IMR-90 (cell line): ENCODE measurements at regions not wholly inside any gene's neighbourhood (a gene's known extent, or its start where the extent isn't known, plus 50 kb on each side); places are given as distances from the start of the nearest gene placed in this dataset.

ENCODE experiments used
- ATAC-seq: fragments of 200-7000 bp; cut with Tn5 transposase; 2 replicates; pipeline ENCODE4 v1.9.1; 2020; ENCODE audit warnings: low read depth, mild to moderate bottlenecking, moderate library complexity
- BruUV-seq: library from RNA; stranded (reverse); fragments of 400-500 nt; replicated peaks from 2 replicates; lab custom pipeline; 2021; lab: Mats Ljungman, UMichigan
- CTCF ChIA-PET: fragments of 300-600 bp; formaldehyde crosslinking; extraction: SDS; loops from one replicate; lab custom pipeline; 2021; ENCODE audit warnings: antibody characterized with exemption; lab: Yijun Ruan, JAX
- POLR2A ChIA-PET: fragments of 300-600 bp; sonication (Branson Sonifier 250); formaldehyde crosslinking; loops from one replicate; lab custom pipeline; 2022; ENCODE audit warnings: antibody characterized with exemption; ENCODE audit not compliant: unreplicated experiment; lab: Charles Lee
- DNase-seq: peaks from one replicate; pipeline ENCODE4 v3.0.0; 2013
- H2AFZ ChIP-seq: replicated peaks from 2 replicates; pipeline ENCODE3; 2013; ENCODE audit warnings: low read length, mild to moderate bottlenecking; ENCODE audit not compliant: poor library complexity
- H2AK5ac ChIP-seq: 2 replicates; pipeline ENCODE4 v1.6.1; 2013; ENCODE audit warnings: low read depth, low read length, inconsistent platforms
- H2AK9ac ChIP-seq: replicated peaks from 2 replicates; pipeline ENCODE3; 2013; ENCODE audit warnings: mild to moderate bottlenecking, low read depth, low read length, moderate library complexity; ENCODE audit not compliant: poor library complexity
- H2BK120ac ChIP-seq: 2 replicates; pipeline ENCODE4 v1.6.1; 2013; ENCODE audit warnings: low read depth, low read length, inconsistent platforms
- H2BK15ac ChIP-seq: 3 replicates; pipeline ENCODE4 v1.6.1; 2013; ENCODE audit warnings: low read depth, low read length, inconsistent platforms
- H2BK20ac ChIP-seq: 2 replicates; pipeline ENCODE4 v1.6.1; 2013; ENCODE audit warnings: low read depth, mild to moderate bottlenecking, inconsistent platforms, low read length, moderate library complexity
- H2BK5ac ChIP-seq: 2 replicates; pipeline ENCODE4 v1.6.1; 2013; ENCODE audit warnings: mild to moderate bottlenecking, low read depth, low read length, inconsistent platforms; ENCODE audit not compliant: poor library complexity, severe bottlenecking
- H3K14ac ChIP-seq: replicated peaks from 2 replicates; pipeline ENCODE4 v1.6.1; 2013; ENCODE audit warnings: low read depth, low read length, inconsistent platforms
- H3K18ac ChIP-seq: 2 replicates; pipeline ENCODE4 v1.6.1; 2013; ENCODE audit warnings: low read depth, low read length, control low read depth
- H3K23ac ChIP-seq: 2 replicates; pipeline ENCODE4 v1.6.1; 2013; ENCODE audit warnings: low read depth, low read length, inconsistent platforms
- H3K27ac ChIP-seq: 2 replicates; pipeline ENCODE4 v1.5.1; 2013; ENCODE audit warnings: mild to moderate bottlenecking, control low read depth, low read length; ENCODE audit not compliant: insufficient read depth
- H3K27me3 ChIP-seq: 2 replicates; pipeline ENCODE4 v1.6.1; 2013; ENCODE audit warnings: low read length; ENCODE audit not compliant: control insufficient read depth, insufficient read depth
- H3K36me3 ChIP-seq: 2 replicates; pipeline ENCODE4 v1.6.1; 2013; ENCODE audit warnings: low read length, mixed read lengths; ENCODE audit not compliant: control insufficient read depth, insufficient read depth
- H3K4ac ChIP-seq: 2 replicates; pipeline ENCODE4 v1.6.1; 2013; ENCODE audit warnings: low read depth, low read length, inconsistent platforms
- H3K4me1 ChIP-seq: 2 replicates; pipeline ENCODE4 v1.6.1; 2013; ENCODE audit warnings: low read length, mixed read lengths; ENCODE audit not compliant: control insufficient read depth, insufficient read depth
- H3K4me2 ChIP-seq: 2 replicates; pipeline ENCODE4 v1.6.1; 2013; ENCODE audit warnings: low read depth, mild to moderate bottlenecking, control low read depth, low read length, moderate library complexity
- H3K4me3 ChIP-seq: 2 replicates; pipeline ENCODE4 v1.5.1; 2013; ENCODE audit warnings: low read depth, mild to moderate bottlenecking, control low read depth, low read length, moderate library complexity; ENCODE audit not compliant: insufficient read depth
- H3K56ac ChIP-seq: 2 replicates; pipeline ENCODE4 v1.6.1; 2013; ENCODE audit warnings: low read length, inconsistent platforms; ENCODE audit not compliant: insufficient read depth; ENCODE audit errors: extremely low read depth
- H3K79me1 ChIP-seq, 2 experiments: 2 replicates each; pipeline ENCODE4 v1.6.1; 2013; ENCODE audit warnings: low read length in 2 of 2, inconsistent platforms in 1 of 2, low read depth in 1 of 2
- H3K9ac ChIP-seq: 2 replicates; pipeline ENCODE4 v1.6.1; 2013; ENCODE audit warnings: low read depth, low read length, control low read depth
- H3K9me1 ChIP-seq: 2 replicates; pipeline ENCODE4 v1.6.1; 2013; ENCODE audit warnings: low read length, inconsistent platforms; ENCODE audit not compliant: insufficient read depth
- H3K9me3 ChIP-seq: 2 replicates; pipeline ENCODE4 v1.6.1; 2013; ENCODE audit warnings: low read length; ENCODE audit not compliant: control insufficient read depth, insufficient read depth
- H4K20me1 ChIP-seq: 2 replicates; pipeline ENCODE4 v1.6.1; 2013; ENCODE audit warnings: low read length, inconsistent platforms; ENCODE audit not compliant: insufficient read depth
- H4K5ac ChIP-seq: 2 replicates; pipeline ENCODE4 v1.6.1; 2013; ENCODE audit warnings: mild to moderate bottlenecking, low read depth, low read length, control low read depth
- H4K8ac ChIP-seq, 2 experiments: 2 replicates each; pipeline ENCODE4 v1.6.1; 2013; ENCODE audit warnings: low read depth in 2 of 2, low read length in 2 of 2, control low read depth in 1 of 2, inconsistent platforms in 1 of 2
- H4K91ac ChIP-seq: 2 replicates; pipeline ENCODE4 v1.6.1; 2013; ENCODE audit warnings: low read depth, low read length, inconsistent platforms; ENCODE audit not compliant: insufficient read depth
- WGBS, 2 experiments: methylation state at CpG; one replicate each; pipeline versions ENCODE4 v1.1.5 to v1.1.7; 2013; ENCODE audit warnings: missing lambda C conversion rate in 2 of 2; ENCODE audit not compliant: insufficient read length in 1 of 2; ENCODE audit errors: extremely low coverage in 2 of 2; 5-methylcytosine and 5-hydroxymethylcytosine counted together
- dilution Hi-C: fragments of 300-500 bp; cut with HindIII; formaldehyde crosslinking; loops from one replicate; pipeline ENCODE4 v1.14.3; 2018; ENCODE audit warnings: low sequenced_read_pairs; ENCODE audit not compliant: unreplicated experiment
- in situ Hi-C: fragments of 300-500 bp; cut with MboI; formaldehyde crosslinking; loops from 3 replicates; pipeline ENCODE4 v1.14.3; 2019; ENCODE audit warnings: low sequenced_read_pairs, inconsistent platforms, mixed read lengths
- intact Hi-C: fragments of 100-400 bp; cut with micrococcal nuclease; formaldehyde crosslinking; loops from 2 replicates; pipeline ENCODE4 v1.10.0; 2022
- TF ChIP-seq, protein P1 (sequence below): fragments of 150-350 bp; IDR thresholded peaks from 2 replicates; pipeline ENCODE4 v1.6.1; 2016; ENCODE audit warnings: low read depth, mild to moderate bottlenecking, low read length, moderate library complexity, borderline replicate concordance

DNA sequence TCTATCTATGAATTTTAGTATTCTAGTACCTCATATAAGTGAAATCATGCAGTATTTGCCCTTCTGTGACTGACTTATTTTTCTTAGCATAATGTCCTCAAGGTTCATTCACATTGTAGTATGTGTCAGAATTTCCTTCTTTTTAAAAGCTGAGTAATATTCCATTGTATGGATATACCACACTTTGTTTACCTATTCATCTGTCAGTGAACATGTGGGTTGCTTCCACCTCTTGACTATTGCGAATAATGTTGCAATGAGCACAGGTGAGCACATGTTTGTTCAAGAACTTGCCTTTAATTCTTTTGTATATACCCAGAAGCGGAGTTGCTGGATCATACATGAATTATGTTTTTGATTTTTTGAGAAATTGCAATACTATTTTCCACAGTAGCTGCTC is 187.4 kb upstream of the RBMS1 start:
- dilution Hi-C loops (no loop called here), in situ Hi-C loops (no loop called here), intact Hi-C loops (no loop called here)
- Histone ChIP-seq H3K36me3 (no peaks in the 10 kb centered on the region), H3K4me1 (no peaks in the 10 kb centered on the region), H2BK15ac (no peak overlapping the region), H2BK5ac (no peak overlapping the region), H2BK20ac (no peak overlapping the region; the same call in 1 of the 2 replicates), H2AK9ac (no peak overlapping the region), H3K9me1 (no peaks in the 10 kb centered on the region), H3K9ac (no peak overlapping the region), H4K91ac (no peak overlapping the region), H4K5ac (no peak overlapping the region), H3K79me1 (no peaks in the 10 kb centered on the region), H3K4me3 (no peak overlapping the region), H2BK120ac (no peak overlapping the region), H2AK5ac (no peak overlapping the region), H3K9me3 (no peaks in the 10 kb centered on the region), H3K23ac (no peak overlapping the region), H3K18ac (no peak overlapping the region), H3K27ac (no peak overlapping the region), H2AFZ (no peak overlapping the region), H3K27me3 (no peaks in the 10 kb centered on the region), H3K56ac (no peak overlapping the region), H3K4ac (no peak overlapping the region), H4K8ac (no peak overlapping the region), H3K4me2 (no peak overlapping the region), H4K20me1 (no peaks in the 10 kb centered on the region), H3K14ac (no peak overlapping the region)
- CTCF ChIA-PET, result no interaction called here
- no CpG with 5 or more reads among the region's 2 CpGs for WGBS, 2 experiments
- ATAC-seq (no peak), DNase-seq (no peak)
- TF ChIP-seq, protein P1, sequence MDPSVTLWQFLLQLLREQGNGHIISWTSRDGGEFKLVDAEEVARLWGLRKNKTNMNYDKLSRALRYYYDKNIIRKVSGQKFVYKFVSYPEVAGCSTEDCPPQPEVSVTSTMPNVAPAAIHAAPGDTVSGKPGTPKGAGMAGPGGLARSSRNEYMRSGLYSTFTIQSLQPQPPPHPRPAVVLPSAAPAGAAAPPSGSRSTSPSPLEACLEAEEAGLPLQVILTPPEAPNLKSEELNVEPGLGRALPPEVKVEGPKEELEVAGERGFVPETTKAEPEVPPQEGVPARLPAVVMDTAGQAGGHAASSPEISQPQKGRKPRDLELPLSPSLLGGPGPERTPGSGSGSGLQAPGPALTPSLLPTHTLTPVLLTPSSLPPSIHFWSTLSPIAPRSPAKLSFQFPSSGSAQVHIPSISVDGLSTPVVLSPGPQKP, result no peak
- POLR2A ChIA-PET, result no interaction called here
- BruUV-seq, result no TSS peak
